Heart left ventricle (tissue), 13 donors: ENCODE measurements at regions not wholly inside any gene's neighbourhood (a gene's known extent, or its start where the extent isn't known, plus 50 kb on each side); places are given as distances from the start of the nearest gene placed in this dataset.

Experiments used
- POLR2A ChIP-seq, 2 donors: fragments of 450-650 bp; IDR thresholded peaks; one replicate each; pipeline ENCODE4 v1.6.1; 2017; ENCODE audit warnings: antibody characterized with exemption in 2 of 2, mild to moderate bottlenecking in 2 of 2, moderate library complexity in 2 of 2
- TF ChIP-seq, protein P1 (sequence below), 12 donors: fragments of 200-600 bp; sonication (generic) in 4 of 12; IDR thresholded peaks; one replicate each; pipeline versions ENCODE4 v1.5.0 to v1.8.0; 2018 to 2022; ENCODE audit warnings: antibody characterized with exemption in 12 of 12, mild to moderate bottlenecking in 5 of 12
- donor health status: ischemic (EF 13 %, LVEDD 7.1; RV severe dilation, severe dysfunction).
- donor health status: DM: no; HTN: yes; CAD: no.
- donor health status: DM: no; HTN: no; CAD: no.
- donor health status: ischemic (EF 25% LVEDD 6.9; RV normal size, moderate dysfunction).
- donor health status: ischemic (EF 25% LVEDD 5.7; RV mildly dilated, moderate dysfunction).
- donor health status: ischemic (EF 35%, LVEDD 5.7; RV mildly dilated, moderate dysfunction).
- donor health status: nonischemic (EF 11% LVEDD 7.7; RV severe dilation, severe dysfunction).
- donor health status: DM: yes; HTN: yes; CAD: no.
- donor health status: PGD.
- donor health status: ischemic (EF 29% LVEDD 5.4; RV normal size, mild dysfunction).
- donor health status: nonischemic (EF 23%, LVEDD 6.1; RV moderate dilation, normal function).

DNA sequence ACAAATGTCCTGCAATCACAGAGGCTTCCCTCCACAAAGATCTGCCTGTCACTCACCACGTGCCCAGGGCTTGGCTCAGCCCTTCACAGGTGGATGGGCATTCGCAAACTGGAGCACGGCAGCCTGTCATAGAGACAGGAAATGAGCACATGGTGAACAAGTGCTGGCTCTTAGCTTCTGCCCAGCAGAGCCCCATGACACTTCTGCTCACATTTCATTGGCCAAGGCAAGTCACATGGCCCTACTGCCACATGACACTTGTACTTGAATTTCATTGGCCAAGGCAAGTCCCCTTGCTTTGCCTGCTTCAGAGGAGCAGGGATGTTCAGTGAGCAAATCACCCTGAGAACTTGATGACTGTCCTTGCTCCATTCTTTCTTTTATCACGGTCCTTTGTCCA is 110.8 kb upstream of the PPP2R2D start:
- TF ChIP-seq, protein P1, sequence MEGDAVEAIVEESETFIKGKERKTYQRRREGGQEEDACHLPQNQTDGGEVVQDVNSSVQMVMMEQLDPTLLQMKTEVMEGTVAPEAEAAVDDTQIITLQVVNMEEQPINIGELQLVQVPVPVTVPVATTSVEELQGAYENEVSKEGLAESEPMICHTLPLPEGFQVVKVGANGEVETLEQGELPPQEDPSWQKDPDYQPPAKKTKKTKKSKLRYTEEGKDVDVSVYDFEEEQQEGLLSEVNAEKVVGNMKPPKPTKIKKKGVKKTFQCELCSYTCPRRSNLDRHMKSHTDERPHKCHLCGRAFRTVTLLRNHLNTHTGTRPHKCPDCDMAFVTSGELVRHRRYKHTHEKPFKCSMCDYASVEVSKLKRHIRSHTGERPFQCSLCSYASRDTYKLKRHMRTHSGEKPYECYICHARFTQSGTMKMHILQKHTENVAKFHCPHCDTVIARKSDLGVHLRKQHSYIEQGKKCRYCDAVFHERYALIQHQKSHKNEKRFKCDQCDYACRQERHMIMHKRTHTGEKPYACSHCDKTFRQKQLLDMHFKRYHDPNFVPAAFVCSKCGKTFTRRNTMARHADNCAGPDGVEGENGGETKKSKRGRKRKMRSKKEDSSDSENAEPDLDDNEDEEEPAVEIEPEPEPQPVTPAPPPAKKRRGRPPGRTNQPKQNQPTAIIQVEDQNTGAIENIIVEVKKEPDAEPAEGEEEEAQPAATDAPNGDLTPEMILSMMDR (IDR thresholded peaks at IDR 0.05) = no peak
- no peak for TF ChIP-seq POLR2A (IDR thresholded peaks at IDR 0.05)
